SHP77 (cell line): ENCODE measurements at regions not wholly inside any gene's neighbourhood (a gene's known extent, or its start where the extent isn't known, plus 50 kb on each side); places are given as distances from the start of the nearest gene placed in this dataset.
A peak's percentile ranks its signal among the peaks of the same experiment; 100 is the strongest.

Source experiments
- DNase-seq, 2 experiments: peaks; one replicate each; lab custom pipeline; 2025; lab: John Stamatoyannopoulos, UW

- no peak for DNase-seq
Observed at GRCh38 chr1:208640295-208640694, 396.1 kb upstream of the PLXNA2 start.

GRCh38 chr1:208641579-208642280 lies 397.5 kb upstream of the PLXNA2 start:
- no peak for DNase-seq

GRCh38 chr1:208643005-208643597 lies 398.9 kb upstream of the PLXNA2 start:
- DNase-seq, result no peak

GRCh38 chr1:208644401-208645160 lies 400.4 kb upstream of the PLXNA2 start:
- DNase-seq, result no peak

GRCh38 chr1:208646431-208646830 lies 402.2 kb upstream of the PLXNA2 start:
- no peak for DNase-seq

- DNase-seq, result no peak
Observed at GRCh38 chr1:208648146-208648545, 404.0 kb upstream of the PLXNA2 start.

GRCh38 chr1:208652296-208653160 lies 408.3 kb upstream of the PLXNA2 start:
- DNase-seq, result peak; percentile 76

- no peak for DNase-seq
Observed at GRCh38 chr1:208653426-208653825, 409.2 kb upstream of the PLXNA2 start.

GRCh38 chr1:208654241-208654640 lies 410.1 kb upstream of the PLXNA2 start:
- peak in 1 of 2 experiments; percentile 11 for DNase-seq

GRCh38 chr1:208665936-208666335 lies 421.8 kb upstream of the PLXNA2 start:
- no peak for DNase-seq

GRCh38 chr1:208668991-208669390 lies 424.8 kb upstream of the PLXNA2 start:
- DNase-seq, result no peak

GRCh38 chr1:208670778-208671177 lies 426.6 kb upstream of the PLXNA2 start:
- no peak for DNase-seq

GRCh38 chr1:208681878-208682663 lies 437.9 kb upstream of the PLXNA2 start:
- DNase-seq, result no peak

GRCh38 chr1:208682664-208683013 lies 438.5 kb upstream of the PLXNA2 start:
- no peak for DNase-seq

GRCh38 chr1:208683141-208683540 lies 439.0 kb upstream of the PLXNA2 start:
- no peak for DNase-seq

GRCh38 chr1:208684192-208684591 lies 440.0 kb upstream of the PLXNA2 start:
- no peak for DNase-seq

GRCh38 chr1:208686592-208686991 lies 442.4 kb upstream of the PLXNA2 start:
- DNase-seq, result no peak

- DNase-seq, result no peak
Observed at GRCh38 chr1:208688656-208689315, 444.6 kb upstream of the PLXNA2 start.

- DNase-seq, result no peak
Observed at GRCh38 chr1:208691012-208691411, 446.8 kb upstream of the PLXNA2 start.

- no peak for DNase-seq
Observed at GRCh38 chr1:208709981-208710380, 465.8 kb upstream of the PLXNA2 start.

GRCh38 chr1:208714323-208714722 lies 470.1 kb upstream of the PLXNA2 start:
- no peak for DNase-seq
